ENCODE measurements at regions not wholly inside any gene's neighbourhood (a gene's known extent, or its start where the extent isn't known, plus 50 kb on each side); places are given as distances from the start of the nearest gene placed in this dataset.

DNA sequence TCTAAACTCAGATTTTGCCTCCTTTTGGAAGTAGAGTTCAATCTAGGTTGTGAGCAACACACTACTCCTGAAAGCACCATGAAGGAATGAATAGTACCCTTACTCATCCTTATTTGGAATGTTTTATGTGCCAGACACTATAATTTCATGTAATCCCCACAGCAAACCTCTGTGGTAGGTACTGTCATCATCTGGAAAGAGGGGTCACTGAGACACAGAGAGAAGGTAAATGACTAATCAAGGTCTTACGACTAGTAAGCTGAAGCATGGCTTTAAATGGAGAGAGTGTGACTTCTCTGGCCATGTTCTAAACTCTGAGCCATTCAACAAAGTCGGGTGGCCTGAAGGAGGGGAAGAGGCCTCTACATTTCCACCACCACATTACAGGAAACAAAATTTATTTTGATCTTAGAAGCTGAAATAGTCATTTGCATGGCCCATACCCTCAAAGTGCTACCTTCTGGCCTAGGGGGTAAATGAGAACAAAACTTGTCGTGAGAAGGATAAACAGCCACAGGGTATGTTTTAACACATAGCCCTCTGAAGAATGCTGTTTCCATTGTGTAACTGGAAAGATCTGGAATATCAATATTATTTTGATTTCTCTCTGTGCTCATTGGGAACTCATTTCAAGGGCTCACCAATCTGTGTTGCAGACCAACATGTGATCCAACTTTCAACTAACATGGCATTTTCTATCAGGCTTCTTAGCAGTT is 180.8 kb upstream of the RFC3 start:
- H3K4me3 ChIP-seq = no peak overlapping the region
- TF ChIP-seq EP300 (IDR thresholded peaks at IDR 0.05) = no peak
- TF ChIP-seq CTCF (IDR thresholded peaks at IDR 0.05) = no peak
- no peak for TF ChIP-seq POLR2A (IDR thresholded peaks at IDR 0.05)
- no peak for TF ChIP-seq POLR2AphosphoS5 (IDR thresholded peaks at IDR 0.05)
- H3K36me3 ChIP-seq = no peaks in the 10 kb centered on the region
- no peak for DNase-seq (ENCODE audit: low spot score in 2 of 2)
- no peak overlapping the region for H3K27ac ChIP-seq
- H3K9me3 ChIP-seq = no peaks in the 10 kb centered on the region
- H3K4me1 ChIP-seq = peaks cover 25% of the 10 kb centered on the region
- 88% methylated on average over 3 of the region's 3 CpGs for WGBS
- H3K27me3 ChIP-seq = no peaks in the 10 kb centered on the region

GRCh38 chr13:33637978-33638743 is 179.8 kb upstream of the RFC3 start:
- Histone ChIP-seq H3K4me3 (no peak overlapping the region), H3K4me1 (peaks cover 31% of the 10 kb centered on the region), H3K36me3 (no peaks in the 10 kb centered on the region), H3K27ac (peak overlapping the region; percentile 55), H3K9me3 (no peaks in the 10 kb centered on the region), H3K27me3 (no peaks in the 10 kb centered on the region)
- no peak for DNase-seq (ENCODE audit: low spot score in 2 of 2)
- WGBS = 63% methylated on average over 3 of the region's 3 CpGs
- TF ChIP-seq CTCF (IDR thresholded peaks at IDR 0.05) (no peak), EP300 (IDR thresholded peaks at IDR 0.05) (no peak), POLR2A (IDR thresholded peaks at IDR 0.05) (no peak), POLR2AphosphoS5 (IDR thresholded peaks at IDR 0.05) (no peak)

DNA sequence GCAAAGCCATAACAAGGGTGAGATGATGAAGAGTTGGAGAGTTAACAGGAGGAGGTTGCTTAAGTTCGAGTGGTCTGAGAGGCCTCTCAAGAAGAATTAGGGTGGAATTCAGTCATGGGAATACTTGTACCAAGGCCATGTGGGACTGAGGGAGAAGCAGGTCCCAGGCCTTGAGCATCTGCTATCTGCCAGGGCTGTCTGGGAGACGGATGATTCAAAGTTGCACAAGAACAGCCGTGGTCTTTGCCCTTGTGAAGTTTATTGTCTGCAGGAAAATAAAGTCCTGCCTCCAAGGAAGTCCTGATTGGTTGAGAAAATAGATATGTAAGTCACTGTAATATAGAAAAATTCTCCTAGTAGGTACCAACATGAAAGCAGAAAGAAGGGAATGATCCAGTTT is 178.8 kb upstream of the RFC3 start:
- Histone ChIP-seq H3K36me3 (no peaks in the 10 kb centered on the region), H3K4me3 (no peak overlapping the region), H3K9me3 (no peaks in the 10 kb centered on the region), H3K27me3 (no peaks in the 10 kb centered on the region), H3K27ac (no peak overlapping the region), H3K4me1 (peaks cover 34% of the 10 kb centered on the region)
- WGBS = 57% methylated on average over 3 of the region's 3 CpGs
- TF ChIP-seq EP300 (IDR thresholded peaks at IDR 0.05) = no peak
- no peak for TF ChIP-seq POLR2A (IDR thresholded peaks at IDR 0.05)
- TF ChIP-seq CTCF (IDR thresholded peaks at IDR 0.05) = no peak
- peak in 2 of 3 donors; percentile 53 to 69 for TF ChIP-seq POLR2AphosphoS5 (IDR thresholded peaks at IDR 0.05)
- DNase-seq (ENCODE audit: low spot score in 2 of 2) = peak in 1 of 2 donors; percentile 74

DNA sequence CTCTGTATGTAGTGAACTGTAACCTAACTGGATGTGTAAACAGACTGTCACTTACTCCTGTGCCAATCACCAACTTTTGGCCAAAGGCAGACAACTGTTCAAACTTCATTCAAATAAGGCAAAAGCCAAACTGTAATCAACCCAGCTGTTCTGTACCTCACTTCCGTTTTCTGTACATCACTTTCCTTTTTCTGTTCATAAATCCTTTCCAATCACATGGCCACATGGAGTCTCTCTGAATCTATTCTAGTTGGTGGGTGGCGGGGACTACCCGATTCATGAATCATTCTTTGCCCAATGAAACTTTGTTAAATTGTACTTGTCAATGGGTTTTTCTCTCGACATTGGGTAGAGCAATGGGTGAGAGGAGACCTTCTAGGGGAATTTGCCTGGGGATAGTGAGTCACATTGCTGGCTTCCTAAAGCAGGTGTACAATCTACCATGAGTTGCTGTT is 178.3 kb upstream of the RFC3 start:
- Histone ChIP-seq H3K4me3 (no peak overlapping the region), H3K4me1 (peaks cover 35% of the 10 kb centered on the region), H3K36me3 (no peaks in the 10 kb centered on the region), H3K9me3 (no peaks in the 10 kb centered on the region), H3K27me3 (no peaks in the 10 kb centered on the region), H3K27ac (no peak overlapping the region)
- no peak for DNase-seq (ENCODE audit: low spot score in 2 of 2)
- WGBS = 87% methylated on average over 4 of the region's 4 CpGs
- TF ChIP-seq EP300 (IDR thresholded peaks at IDR 0.05) (no peak), POLR2A (IDR thresholded peaks at IDR 0.05) (no peak), POLR2AphosphoS5 (IDR thresholded peaks at IDR 0.05) (no peak), CTCF (IDR thresholded peaks at IDR 0.05) (no peak)

GRCh38 chr13:33640832-33641231 is 177.1 kb upstream of the RFC3 start:
- Histone ChIP-seq H3K27ac (no peak overlapping the region), H3K4me3 (no peak overlapping the region), H3K27me3 (no peaks in the 10 kb centered on the region), H3K36me3 (no peaks in the 10 kb centered on the region), H3K4me1 (peaks cover 35% of the 10 kb centered on the region), H3K9me3 (no peaks in the 10 kb centered on the region)
- TF ChIP-seq POLR2AphosphoS5 (IDR thresholded peaks at IDR 0.05) (no peak), CTCF (IDR thresholded peaks at IDR 0.05) (no peak), POLR2A (IDR thresholded peaks at IDR 0.05) (no peak), EP300 (IDR thresholded peaks at IDR 0.05) (no peak)
- DNase-seq (ENCODE audit: low spot score in 2 of 2) = no peak
